RWPE2 (cell line): ENCODE measurements at regions not wholly inside any gene's neighbourhood (a gene's known extent, or its start where the extent isn't known, plus 50 kb on each side); places are given as distances from the start of the nearest gene placed in this dataset.
"Not testable (repeated sequence)": the region's sequence is repeated elsewhere in the genome, so short reads cannot be mapped to it uniquely, and the experiment has no call there.

Experiments
- ATAC-seq: fragments of 200-7000 bp; cut with Tn5 transposase; 3 replicates; pipeline ENCODE4 v1.9.1; 2021; ENCODE audit warnings: low read depth
- DNase-seq: peaks from one replicate; pipeline ENCODE4 v3.0.0-alpha.2; 2020; ENCODE audit warnings: low spot score
- H3K27ac ChIP-seq: fragments of 450-650 bp; 2 replicates; pipeline ENCODE4 v1.5.1; 2017; ENCODE audit warnings: mild to moderate bottlenecking; ENCODE audit not compliant: poor library complexity, severe bottlenecking
- H3K27me3 ChIP-seq: fragments of 250-450 bp; sonication (Bioruptor Pico); 2 replicates; pipeline ENCODE4 v1.5.1; 2021; ENCODE audit warnings: mild to moderate bottlenecking, moderate library complexity; ENCODE audit not compliant: insufficient read depth, poor library complexity, severe bottlenecking
- H3K36me3 ChIP-seq: fragments of 250-450 bp; sonication (Bioruptor Pico); 2 replicates; pipeline ENCODE4 v1.5.1; 2020; ENCODE audit warnings: low read depth, mild to moderate bottlenecking, moderate library complexity
- H3K4me1 ChIP-seq: fragments of 250-450 bp; sonication (Bioruptor Pico); 2 replicates; pipeline ENCODE4 v1.5.1; 2021; ENCODE audit warnings: mild to moderate bottlenecking, moderate library complexity; ENCODE audit not compliant: insufficient read depth, poor library complexity, severe bottlenecking
- H3K4me3 ChIP-seq: fragments of 250-450 bp; sonication (Bioruptor Pico); 2 replicates; pipeline ENCODE4 v1.5.1; 2021; ENCODE audit warnings: mild to moderate bottlenecking, moderate library complexity; ENCODE audit not compliant: severe bottlenecking
- H3K9me3 ChIP-seq: fragments of 250-450 bp; sonication (Bioruptor Pico); 2 replicates; pipeline ENCODE4 v1.5.1; 2021; ENCODE audit warnings: mild to moderate bottlenecking, moderate library complexity; ENCODE audit not compliant: severe bottlenecking
- CTCF ChIP-seq: fragments of 450-650 bp; IDR thresholded peaks from one replicate; pipeline ENCODE4 v1.5.1; 2017; ENCODE audit warnings: mild to moderate bottlenecking, moderate library complexity; ENCODE audit not compliant: poor library complexity, severe bottlenecking

- no peaks in the 10 kb centered on the region for H3K36me3 ChIP-seq
- H3K4me3 ChIP-seq: no peak overlapping the region
- H3K27ac ChIP-seq: no peak overlapping the region
- DNase-seq: no peak
- ATAC-seq: no peak
- H3K4me1 ChIP-seq: peaks cover 17% of the 10 kb centered on the region
- TF ChIP-seq CTCF: no peak
- no peaks in the 10 kb centered on the region for H3K9me3 ChIP-seq
- no peaks in the 10 kb centered on the region for H3K27me3 ChIP-seq
Observed at GRCh38 chr1:119250299-119250698, 109.8 kb upstream of the WARS2 start.

GRCh38 chr1:119251751-119252150 is 111.3 kb upstream of the WARS2 start:
- Histone ChIP-seq H3K4me1 (peaks cover 17% of the 10 kb centered on the region), H3K4me3 (no peak overlapping the region), H3K27ac (no peak overlapping the region), H3K9me3 (no peaks in the 10 kb centered on the region), H3K27me3 (no peaks in the 10 kb centered on the region), H3K36me3 (no peaks in the 10 kb centered on the region)
- DNase-seq (no peak), ATAC-seq (no peak)
- TF ChIP-seq CTCF: no peak

GRCh38 chr1:119253366-119253765 is 112.9 kb upstream of the WARS2 start:
- Histone ChIP-seq H3K27me3 (no peaks in the 10 kb centered on the region), H3K27ac (peak overlapping the region; percentile 54), H3K9me3 (no peaks in the 10 kb centered on the region), H3K4me1 (peaks cover 17% of the 10 kb centered on the region), H3K36me3 (no peaks in the 10 kb centered on the region), H3K4me3 (no peak overlapping the region)
- DNase-seq (no peak), ATAC-seq (peak; percentile 19; the same call in 1 of the 3 replicates)
- TF ChIP-seq CTCF: no peak

GRCh38 chr1:119254067-119254720 is 113.7 kb upstream of the WARS2 start:
- ATAC-seq (peak; percentile 98), DNase-seq (no peak)
- H3K36me3 ChIP-seq: no peaks in the 10 kb centered on the region
- peak overlapping the region; percentile 54 for H3K27ac ChIP-seq
- no peak for TF ChIP-seq CTCF
- no peaks in the 10 kb centered on the region for H3K27me3 ChIP-seq
- peaks cover 17% of the 10 kb centered on the region for H3K4me1 ChIP-seq
- H3K9me3 ChIP-seq: no peaks in the 10 kb centered on the region
- H3K4me3 ChIP-seq: no peak overlapping the region

GRCh38 chr1:119256089-119256488 is 112.5 kb upstream of the HAO2 start:
- H3K4me1 ChIP-seq: peaks cover 17% of the 10 kb centered on the region
- H3K36me3 ChIP-seq, H3K4me3 ChIP-seq, H3K27ac ChIP-seq, H3K27me3 ChIP-seq, ATAC-seq, H3K9me3 ChIP-seq, DNase-seq: not testable (repeated sequence)
